Liver (tissue), 3 donors: ENCODE measurements at regions not wholly inside any gene's neighbourhood (a gene's known extent, or its start where the extent isn't known, plus 50 kb on each side); places are given as distances from the start of the nearest gene placed in this dataset.

Experiments used
- ATF3 ChIP-seq: IDR thresholded peaks from 2 replicates; pipeline ENCODE4 v1.6.1; 2016; ENCODE audit warnings: antibody characterized with exemption
- CTCF ChIP-seq: fragments of 150-350 bp; IDR thresholded peaks from 2 replicates; pipeline ENCODE4 v1.5.1; 2017; ENCODE audit warnings: improper control_type of control experiment, low read depth, low read length; ENCODE audit not compliant: missing input control
- FOXA1 ChIP-seq: IDR thresholded peaks from 2 replicates; pipeline ENCODE4 v1.6.1; 2016; ENCODE audit warnings: antibody characterized with exemption
- GABPA ChIP-seq, 2 donors: IDR thresholded peaks in 1 of 2; conservative IDR thresholded peaks in 1 of 2; 2 replicates each; pipeline ENCODE4 v1.6.1; 2016; ENCODE audit warnings: antibody characterized with exemption in 2 of 2, mild to moderate bottlenecking in 1 of 2, moderate library complexity in 1 of 2
- HNF4A ChIP-seq, 2 donors: conservative IDR thresholded peaks; 2 replicates each; pipeline ENCODE4 v1.6.1; 2016; ENCODE audit warnings: antibody characterized with exemption in 2 of 2, mild to moderate bottlenecking in 2 of 2
- JUND ChIP-seq, 2 donors: IDR thresholded peaks; 2 replicates each; pipeline ENCODE4 v1.6.1; 2016; ENCODE audit warnings: antibody characterized with exemption in 2 of 2
- MAX ChIP-seq: IDR thresholded peaks from 2 replicates; pipeline ENCODE4 v1.6.1; 2016; ENCODE audit warnings: antibody characterized with exemption
- RAD21 ChIP-seq, 2 donors: IDR thresholded peaks; 2 replicates each; pipeline ENCODE4 v1.6.1; 2016; ENCODE audit warnings: antibody characterized with exemption in 2 of 2, mild to moderate bottlenecking in 2 of 2
- REST ChIP-seq: IDR thresholded peaks from 2 replicates; pipeline ENCODE4 v1.6.1; 2016; ENCODE audit warnings: antibody characterized with exemption, mild to moderate bottlenecking
- SP1 ChIP-seq: IDR thresholded peaks from 2 replicates; pipeline ENCODE4 v1.6.1; 2018; ENCODE audit warnings: antibody characterized with exemption, mild to moderate bottlenecking
- YY1 ChIP-seq: IDR thresholded peaks from 2 replicates; pipeline ENCODE4 v1.6.1; 2016; ENCODE audit warnings: antibody characterized with exemption, mild to moderate bottlenecking
- ZBTB33 ChIP-seq: IDR thresholded peaks from 2 replicates; pipeline ENCODE4 v1.6.1; 2016; ENCODE audit warnings: antibody characterized with exemption
- donor health status: healthy.
- donor health status: healthy.

- no peak for TF ChIP-seq CTCF
- TF ChIP-seq SP1, result no peak
- TF ChIP-seq YY1, result no peak
- no peak for TF ChIP-seq ZBTB33
- TF ChIP-seq REST, result no peak
- TF ChIP-seq MAX, result no peak
- no peak for TF ChIP-seq JUND (IDR thresholded peaks at IDR 0.05)
- no peak for TF ChIP-seq GABPA (IDR thresholded peaks at IDR 0.05 in 1 of 2, conservative IDR thresholded peaks at IDR 0.05 in 1 of 2)
- no peak for TF ChIP-seq RAD21 (IDR thresholded peaks at IDR 0.05)
- no peak for TF ChIP-seq ATF3
- no peak for TF ChIP-seq HNF4A (conservative IDR thresholded peaks at IDR 0.05)
- TF ChIP-seq FOXA1, result no peak
Observed at GRCh38 chr4:42277291-42277690, 120.0 kb upstream of the SHISA3 start.
